ENCODE measurements at regions not wholly inside any gene's neighbourhood (a gene's known extent, or its start where the extent isn't known, plus 50 kb on each side); places are given as distances from the start of the nearest gene placed in this dataset.

DNA sequence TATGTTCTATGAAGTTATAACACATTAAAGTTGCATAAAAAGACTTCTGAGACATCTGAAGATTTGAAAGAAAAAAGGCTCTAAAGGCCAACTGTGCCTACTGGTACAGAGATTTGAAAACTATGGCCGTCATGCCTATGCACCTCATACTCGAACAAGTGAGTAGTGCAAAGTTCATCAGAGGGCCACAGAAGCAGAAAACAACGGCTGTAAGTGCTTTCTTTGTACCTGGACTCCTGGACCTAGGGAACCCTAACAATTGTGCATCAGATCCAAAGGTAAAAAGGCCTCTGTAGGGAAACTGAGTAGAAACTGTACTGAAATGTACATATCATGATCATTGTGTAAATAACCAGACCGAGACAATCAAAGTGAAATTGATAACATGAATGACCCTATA lies 230.4 kb upstream of the CHST9 start:
- no peak for TF ChIP-seq JUN (IDR thresholded peaks at IDR 0.05; ENCODE audit: borderline replicate concordance, insufficient read depth, insufficient read length, low read depth)
- no peak for TF ChIP-seq MYC (IDR thresholded peaks at IDR 0.05; ENCODE audit: low read depth, low read length)
- TF ChIP-seq GATA2 (IDR thresholded peaks at IDR 0.05; ENCODE audit: insufficient read depth, insufficient read length, low read depth, low read length) = no peak
- TF ChIP-seq, protein P1, sequence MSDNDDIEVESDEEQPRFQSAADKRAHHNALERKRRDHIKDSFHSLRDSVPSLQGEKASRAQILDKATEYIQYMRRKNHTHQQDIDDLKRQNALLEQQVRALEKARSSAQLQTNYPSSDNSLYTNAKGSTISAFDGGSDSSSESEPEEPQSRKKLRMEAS (IDR thresholded peaks at IDR 0.05; ENCODE audit: insufficient read depth, insufficient read length) = no peak
- no peak for TF ChIP-seq EZH2 (IDR thresholded peaks at IDR 0.05; ENCODE audit: borderline replicate concordance, low read depth, low read length, severe bottlenecking)
- no peak for TF ChIP-seq FOS (IDR thresholded peaks at IDR 0.05; ENCODE audit: borderline replicate concordance, insufficient read depth, low read length)
- TF ChIP-seq, protein P2, sequence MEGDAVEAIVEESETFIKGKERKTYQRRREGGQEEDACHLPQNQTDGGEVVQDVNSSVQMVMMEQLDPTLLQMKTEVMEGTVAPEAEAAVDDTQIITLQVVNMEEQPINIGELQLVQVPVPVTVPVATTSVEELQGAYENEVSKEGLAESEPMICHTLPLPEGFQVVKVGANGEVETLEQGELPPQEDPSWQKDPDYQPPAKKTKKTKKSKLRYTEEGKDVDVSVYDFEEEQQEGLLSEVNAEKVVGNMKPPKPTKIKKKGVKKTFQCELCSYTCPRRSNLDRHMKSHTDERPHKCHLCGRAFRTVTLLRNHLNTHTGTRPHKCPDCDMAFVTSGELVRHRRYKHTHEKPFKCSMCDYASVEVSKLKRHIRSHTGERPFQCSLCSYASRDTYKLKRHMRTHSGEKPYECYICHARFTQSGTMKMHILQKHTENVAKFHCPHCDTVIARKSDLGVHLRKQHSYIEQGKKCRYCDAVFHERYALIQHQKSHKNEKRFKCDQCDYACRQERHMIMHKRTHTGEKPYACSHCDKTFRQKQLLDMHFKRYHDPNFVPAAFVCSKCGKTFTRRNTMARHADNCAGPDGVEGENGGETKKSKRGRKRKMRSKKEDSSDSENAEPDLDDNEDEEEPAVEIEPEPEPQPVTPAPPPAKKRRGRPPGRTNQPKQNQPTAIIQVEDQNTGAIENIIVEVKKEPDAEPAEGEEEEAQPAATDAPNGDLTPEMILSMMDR (IDR thresholded peaks at IDR 0.05; ENCODE audit: extremely low read depth in 1 of 2, insufficient read depth in 1 of 2, low read depth in 1 of 2, low read length in 2 of 2) = no peak
- no peak for TF ChIP-seq POLR2AphosphoS5 (IDR thresholded peaks at IDR 0.05; ENCODE audit: insufficient read depth, low read depth, low read length)
- no peak for TF ChIP-seq POLR2A (IDR thresholded peaks at IDR 0.05; ENCODE audit: low read depth, low read length)
- Histone ChIP-seq H3K9me1 (replicated peaks; ENCODE audit: control insufficient read depth, extremely low read depth, insufficient read depth, low read length) (no peaks in the 10 kb centered on the region), H4K20me1 (replicated peaks; ENCODE audit: control insufficient read depth, extremely low read depth, insufficient read depth, low read length) (no peaks in the 10 kb centered on the region), H3K9me3 (replicated peaks; ENCODE audit: control insufficient read depth, insufficient read depth, low read length) (no peaks in the 10 kb centered on the region), H3K4me1 (ENCODE audit: control insufficient read depth, extremely low read depth, insufficient read depth, low read length) (no peaks in the 10 kb centered on the region), H3K79me2 (ENCODE audit: control insufficient read depth, insufficient read depth, low read length) (no peaks in the 10 kb centered on the region), H3K27ac (ENCODE audit: insufficient read depth, low read depth, low read length) (no peak overlapping the region), H3K4me2 (ENCODE audit: insufficient read depth, low read length) (no peak overlapping the region), H3K4me3 (replicated peaks in 1 of 3; ENCODE audit: insufficient read depth in 1 of 3, low read depth in 1 of 3, low read length in 3 of 3) (no peak overlapping the region), H3K36me3 (ENCODE audit: control insufficient read depth in 2 of 2, extremely low read depth in 1 of 2, insufficient read depth in 2 of 2, low read length in 2 of 2) (no peaks in the 10 kb centered on the region), H2AFZ (ENCODE audit: low read depth, low read length) (no peak overlapping the region), H3K27me3 (ENCODE audit: control insufficient read depth in 2 of 2, insufficient read depth in 2 of 2, low read length in 2 of 2) (no peaks in the 10 kb centered on the region), H3K9ac (replicated peaks; ENCODE audit: extremely low read depth, insufficient read depth, low read length) (no peak overlapping the region)
- no TSS peak for BruUV-seq (replicated peaks)
- CTCF ChIA-PET = no interaction called here
- DNase-seq (ENCODE audit: low read depth, low spot score) (no peak), FAIRE-seq (no peak)
- POLR2A ChIA-PET = no interaction called here
- dilution Hi-C loops (cut with MboI; ENCODE audit: extremely low pct_ligation_motif_present, low sequenced_read_pairs) (no loop called here), intact Hi-C loops (cut with micrococcal nuclease) (no loop called here)
